Heart right ventricle (tissue), 16 donors: ENCODE measurements at regions not wholly inside any gene's neighbourhood (a gene's known extent, or its start where the extent isn't known, plus 50 kb on each side); places are given as distances from the start of the nearest gene placed in this dataset.

Experiments
- ATAC-seq, 8 donors: fragments of 200-7000 bp; cut with Tn5 transposase; one replicate each; pipeline ENCODE4 v1.9.1; 2020; ENCODE audit warnings: mild to moderate bottlenecking in 8 of 8, moderate library complexity in 8 of 8, moderate number of reproducible peaks in 1 of 8
- DNase-seq, 2 donors: peaks; one replicate each; pipeline ENCODE4 v3.0.0-alpha.2; 2020
- H3K27ac ChIP-seq, 10 donors: fragments of 200-600 bp; sonication (generic) in 2 of 10; one replicate each; pipeline versions ENCODE4 v1.5.0 to v1.8.0; 2020 to 2022; ENCODE audit warnings: mild to moderate bottlenecking in 3 of 10
- H3K27me3 ChIP-seq, 7 donors: fragments of 200-600 bp; one replicate each; pipeline ENCODE4 v1.8.0; 2021 to 2022; ENCODE audit warnings: mild to moderate bottlenecking in 2 of 7
- H3K36me3 ChIP-seq, 9 donors: fragments of 200-600 bp; sonication (generic) in 1 of 9; one replicate each; pipeline versions ENCODE4 v1.5.0 to v1.8.0; 2020 to 2022; ENCODE audit warnings: mild to moderate bottlenecking in 2 of 9
- H3K4me1 ChIP-seq, 9 donors: fragments of 200-600 bp; sonication (generic) in 1 of 9; one replicate each; pipeline versions ENCODE4 v1.5.0 to v1.8.0; 2020 to 2022; ENCODE audit warnings: mild to moderate bottlenecking in 4 of 9
- H3K4me3 ChIP-seq, 10 donors: fragments of 200-600 bp; sonication (generic) in 2 of 10; one replicate each; pipeline versions ENCODE4 v1.5.0 to v1.8.0; 2020 to 2022; ENCODE audit warnings: mild to moderate bottlenecking in 7 of 10, moderate library complexity in 2 of 10
- H3K9me3 ChIP-seq, 11 donors: fragments of 200-600 bp in 10 of 11; sonication (generic) in 2 of 11; one replicate each; pipeline versions ENCODE4 v1.5.0 to v1.8.0; 2013 to 2022; ENCODE audit warnings: mild to moderate bottlenecking in 2 of 11, control low read depth in 1 of 11, moderate library complexity in 1 of 11
- WGBS, 2 donors: extraction: QIAGEN DNeasy Blood & Tissue Kit; methylation state at CpG; one replicate each; pipeline ENCODE4 v1.1.7; 2013; ENCODE audit warnings: inconsistent platforms in 1 of 2; 5-methylcytosine and 5-hydroxymethylcytosine counted together
- intact Hi-C, 10 donors: fragments of 100-400 bp; cut with DNase I; formaldehyde crosslinking; loops; one replicate each; pipeline versions ENCODE4 v1.11.1 to v1.14.2; 2022
- TF ChIP-seq, protein P1 (sequence below), 9 donors: fragments of 200-600 bp; sonication (generic) in 2 of 9; IDR thresholded peaks; one replicate each; pipeline versions ENCODE4 v1.5.0 to v1.8.0; 2021 to 2022; ENCODE audit warnings: antibody characterized with exemption in 9 of 9, mild to moderate bottlenecking in 5 of 9, moderate library complexity in 1 of 9
- donor health status: Arrhythmogenic right ventricular cardiomyopathy.
- donor health status: ischemic (EF 13 %, LVEDD 7.1; RV severe dilation, severe dysfunction).
- donor health status: healthy with polysubstance abuse.
- donor health status: DM: no; HTN: yes; CAD: no.
- donor health status: DM: no; HTN: no; CAD: no.
- donor health status: ischemic (EF 25% LVEDD 6.9; RV normal size, moderate dysfunction).
- donor health status: ischemic (EF 25% LVEDD 5.7; RV mildly dilated, moderate dysfunction).
- donor health status: healthy.
- donor health status: DM: yes; HTN: yes; CAD: no.
- donor health status: Ischemic cardiomyopathy.
- donor health status: ischemic (EF 35%, LVEDD 5.7; RV mildly dilated, moderate dysfunction).
- donor health status: nonischemic (EF 11% LVEDD 7.7; RV severe dilation, severe dysfunction).
- donor health status: DM: yes; HTN: yes; CAD: no.
- donor health status: PGD.
- donor health status: ischemic (EF 29% LVEDD 5.4; RV normal size, mild dysfunction).
- donor health status: nonischemic (EF 23%, LVEDD 6.1; RV moderate dilation, normal function).

DNA sequence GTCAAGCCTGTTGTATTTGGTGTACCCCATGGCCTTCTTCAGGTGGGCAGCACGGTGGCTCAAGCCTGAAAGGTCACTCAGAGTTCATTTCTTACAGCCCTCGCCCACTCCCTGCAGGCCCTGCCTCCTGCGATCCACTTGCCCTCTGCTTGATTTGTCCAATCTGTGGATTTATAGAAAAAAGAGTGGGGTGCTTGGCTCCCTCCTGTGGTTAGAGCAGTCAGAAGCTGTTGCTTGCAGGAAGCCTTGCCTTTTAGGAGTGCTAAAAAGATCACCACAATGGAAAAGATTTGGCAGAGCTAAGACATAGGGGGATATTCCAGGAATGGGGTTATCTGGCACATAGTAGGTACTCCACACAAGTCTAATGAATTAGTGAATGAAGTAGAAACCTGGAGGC, 108.0 kb upstream of the TRABD2B start:
- no peak overlapping the region for H3K27ac ChIP-seq
- TF ChIP-seq, protein P1, sequence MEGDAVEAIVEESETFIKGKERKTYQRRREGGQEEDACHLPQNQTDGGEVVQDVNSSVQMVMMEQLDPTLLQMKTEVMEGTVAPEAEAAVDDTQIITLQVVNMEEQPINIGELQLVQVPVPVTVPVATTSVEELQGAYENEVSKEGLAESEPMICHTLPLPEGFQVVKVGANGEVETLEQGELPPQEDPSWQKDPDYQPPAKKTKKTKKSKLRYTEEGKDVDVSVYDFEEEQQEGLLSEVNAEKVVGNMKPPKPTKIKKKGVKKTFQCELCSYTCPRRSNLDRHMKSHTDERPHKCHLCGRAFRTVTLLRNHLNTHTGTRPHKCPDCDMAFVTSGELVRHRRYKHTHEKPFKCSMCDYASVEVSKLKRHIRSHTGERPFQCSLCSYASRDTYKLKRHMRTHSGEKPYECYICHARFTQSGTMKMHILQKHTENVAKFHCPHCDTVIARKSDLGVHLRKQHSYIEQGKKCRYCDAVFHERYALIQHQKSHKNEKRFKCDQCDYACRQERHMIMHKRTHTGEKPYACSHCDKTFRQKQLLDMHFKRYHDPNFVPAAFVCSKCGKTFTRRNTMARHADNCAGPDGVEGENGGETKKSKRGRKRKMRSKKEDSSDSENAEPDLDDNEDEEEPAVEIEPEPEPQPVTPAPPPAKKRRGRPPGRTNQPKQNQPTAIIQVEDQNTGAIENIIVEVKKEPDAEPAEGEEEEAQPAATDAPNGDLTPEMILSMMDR (IDR thresholded peaks at IDR 0.05) = peak in 2 of 9 donors; percentile 8 to 16
- no peak overlapping the region for H3K4me3 ChIP-seq
- DNase-seq (no peak), ATAC-seq (no peak)
- no peaks in the 10 kb centered on the region for H3K9me3 ChIP-seq
- 76 to 82% methylated on average over 3 of the region's 3 CpGs for WGBS, 2 donors
- no peaks in the 10 kb centered on the region for H3K36me3 ChIP-seq
- intact Hi-C loops = loop anchor here in 7 of 10 donors (1.0 to 10.0 kb wide), 7 partner anchors 16 to 1652 kb away; no protein-coding TSS in a partner anchor
- H3K4me1 ChIP-seq = no peaks in the 10 kb centered on the region
- peaks cover 0 to 12% (median 0%) of the 10 kb centered on the region in 7 donors for H3K27me3 ChIP-seq

- ATAC-seq = no peak
- 94 to 95% methylated on average over 6 of the region's 6 CpGs for WGBS, 2 donors
- intact Hi-C loops = loop anchor here in 2 of 10 donors (10.0 kb wide), 1 partner anchor 391 kb away; no protein-coding TSS in a partner anchor
Observed at GRCh38 chr1:48103495-48103894, 106.3 kb upstream of the TRABD2B start.

DNA sequence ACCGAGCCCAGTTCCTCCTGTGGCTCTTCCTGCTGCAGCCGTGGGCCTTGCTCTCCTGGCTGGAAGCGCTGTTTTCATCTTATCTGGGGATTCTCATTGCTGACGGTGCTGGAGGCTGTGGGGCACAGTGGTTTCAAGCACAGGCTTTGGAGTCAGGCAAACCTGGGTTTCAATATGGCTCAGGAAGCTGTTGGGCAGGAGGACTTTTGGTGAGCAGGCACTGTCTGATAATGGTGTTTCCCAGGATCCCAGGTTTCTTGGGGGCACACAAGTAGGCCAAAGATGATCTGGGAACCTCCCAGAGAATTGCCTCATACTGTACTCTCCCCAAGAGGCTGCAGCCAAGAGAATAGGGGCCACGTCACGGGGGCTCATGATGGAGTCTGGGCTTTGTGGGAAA, 105.6 kb upstream of the TRABD2B start:
- ATAC-seq = no peak
- 61 to 64% methylated on average over 6 of the region's 6 CpGs for WGBS, 2 donors
- Histone ChIP-seq H3K27ac (no peak overlapping the region), H3K36me3 (no peaks in the 10 kb centered on the region), H3K4me3 (no peak overlapping the region), H3K9me3 (no peaks in the 10 kb centered on the region), H3K27me3 (peaks cover 0 to 22% (median 9%) of the 10 kb centered on the region in 7 donors), H3K4me1 (no peaks in the 10 kb centered on the region)
- no peak for DNase-seq
- TF ChIP-seq, protein P1 (IDR thresholded peaks at IDR 0.05) = no peak
- intact Hi-C loops = loop anchor here in 2 of 10 donors (10.0 kb wide), 1 partner anchor 392 kb away; no protein-coding TSS in a partner anchor

More at GRCh38 chr1:48103495-48103894, 106.3 kb upstream of the TRABD2B start:
- TF ChIP-seq, protein P1 (IDR thresholded peaks at IDR 0.05) = no peak
- Histone ChIP-seq H3K36me3 (no peaks in the 10 kb centered on the region), H3K4me3 (no peak overlapping the region), H3K27me3 (peaks cover 0 to 17% (median 2%) of the 10 kb centered on the region in 7 donors), H3K4me1 (no peaks in the 10 kb centered on the region), H3K27ac (no peak overlapping the region), H3K9me3 (no peaks in the 10 kb centered on the region)
- no peak for DNase-seq

- WGBS, 2 donors = 38 to 44% methylated on average over 10 of the region's 10 CpGs
- DNase-seq (no peak), ATAC-seq (no peak)
- intact Hi-C loops = no loop called here
- peaks cover 0 to 39% (median 10%) of the 10 kb centered on the region in 7 donors for H3K27me3 ChIP-seq
- H3K4me1 ChIP-seq = no peaks in the 10 kb centered on the region
- H3K9me3 ChIP-seq = peaks cover 0 to 11% (median 0%) of the 10 kb centered on the region in 11 donors
- no peak overlapping the region for H3K4me3 ChIP-seq
- TF ChIP-seq, protein P1 (IDR thresholded peaks at IDR 0.05) = no peak
- H3K27ac ChIP-seq = no peak overlapping the region
- no peaks in the 10 kb centered on the region for H3K36me3 ChIP-seq
Observed at GRCh38 chr1:48099072-48099773, 102.0 kb upstream of the TRABD2B start.
